AML-193 (cell line): ENCODE measurements at regions not wholly inside any gene's neighbourhood (a gene's known extent, or its start where the extent isn't known, plus 50 kb on each side); places are given as distances from the start of the nearest gene placed in this dataset.
"Not testable (repeated sequence)": the region's sequence is repeated elsewhere in the genome, so short reads cannot be mapped to it uniquely, and the experiment has no call there.

Experiments
- DNase-seq, 2 experiments: peaks; one replicate each; lab custom pipeline; 2025; lab: John Stamatoyannopoulos, UW

- no peak for DNase-seq
These were observed 213.9 kb downstream of the PRDM9 start for GRCh38 chr5:23721336-23721735.

GRCh38 chr5:23727271-23727670 lies 219.9 kb downstream of the PRDM9 start:
- no peak for DNase-seq

GRCh38 chr5:23730023-23730422 lies 222.6 kb downstream of the PRDM9 start:
- no peak for DNase-seq

GRCh38 chr5:23740029-23740428 lies 232.6 kb downstream of the PRDM9 start:
- DNase-seq, result no peak

GRCh38 chr5:23742701-23743100 lies 235.3 kb downstream of the PRDM9 start:
- no peak for DNase-seq

- DNase-seq, result no peak
These were observed 248.5 kb downstream of the PRDM9 start for GRCh38 chr5:23755906-23756305.

GRCh38 chr5:23756779-23757178 lies 249.4 kb downstream of the PRDM9 start:
- no peak for DNase-seq

GRCh38 chr5:23763170-23763569 lies 255.8 kb downstream of the PRDM9 start:
- no peak for DNase-seq

- DNase-seq, result no peak
These were observed 269.3 kb downstream of the PRDM9 start for GRCh38 chr5:23776684-23777083.

- DNase-seq, result not testable (repeated sequence)
These were observed 292.9 kb downstream of the PRDM9 start for GRCh38 chr5:23800307-23800706.

- DNase-seq, result peak; percentile 6 to 32
These were observed 313.5 kb downstream of the PRDM9 start for GRCh38 chr5:23820765-23821471.

GRCh38 chr5:23823521-23823920 lies 316.1 kb downstream of the PRDM9 start:
- DNase-seq, result no peak

- DNase-seq, result no peak
These were observed 317.8 kb downstream of the PRDM9 start for GRCh38 chr5:23825196-23825595.

GRCh38 chr5:23840083-23840482 lies 332.7 kb downstream of the PRDM9 start:
- peak; percentile 0 to 5 for DNase-seq

GRCh38 chr5:23864786-23865185 lies 357.4 kb downstream of the PRDM9 start:
- DNase-seq, result no peak

- no peak for DNase-seq
These were observed 370.4 kb downstream of the PRDM9 start for GRCh38 chr5:23877847-23878246.

- no peak for DNase-seq
These were observed 377.1 kb downstream of the PRDM9 start for GRCh38 chr5:23884405-23885031.

- no peak for DNase-seq
These were observed 386.2 kb downstream of the PRDM9 start for GRCh38 chr5:23893561-23893960.

GRCh38 chr5:23895614-23896013 lies 388.2 kb downstream of the PRDM9 start:
- no peak for DNase-seq

- no peak for DNase-seq
These were observed 423.6 kb downstream of the PRDM9 start for GRCh38 chr5:23930985-23931384.

GRCh38 chr5:23951261-23951928 lies 444.0 kb downstream of the PRDM9 start:
- DNase-seq, result not testable (repeated sequence)

GRCh38 chr5:23963449-23963848 lies 456.0 kb downstream of the PRDM9 start:
- DNase-seq, result no peak

- DNase-seq, result no peak
These were observed 470.0 kb downstream of the PRDM9 start for GRCh38 chr5:23977365-23977764.
